ENCODE measurements at regions not wholly inside any gene's neighbourhood (a gene's known extent, or its start where the extent isn't known, plus 50 kb on each side); places are given as distances from the start of the nearest gene placed in this dataset.

- H3K9me3 ChIP-seq: no peaks in the 10 kb centered on the region
- TF ChIP-seq POLR2A (IDR thresholded peaks at IDR 0.05) (no peak), POLR2AphosphoS5 (IDR thresholded peaks at IDR 0.05) (no peak)
- TF ChIP-seq, protein P1, sequence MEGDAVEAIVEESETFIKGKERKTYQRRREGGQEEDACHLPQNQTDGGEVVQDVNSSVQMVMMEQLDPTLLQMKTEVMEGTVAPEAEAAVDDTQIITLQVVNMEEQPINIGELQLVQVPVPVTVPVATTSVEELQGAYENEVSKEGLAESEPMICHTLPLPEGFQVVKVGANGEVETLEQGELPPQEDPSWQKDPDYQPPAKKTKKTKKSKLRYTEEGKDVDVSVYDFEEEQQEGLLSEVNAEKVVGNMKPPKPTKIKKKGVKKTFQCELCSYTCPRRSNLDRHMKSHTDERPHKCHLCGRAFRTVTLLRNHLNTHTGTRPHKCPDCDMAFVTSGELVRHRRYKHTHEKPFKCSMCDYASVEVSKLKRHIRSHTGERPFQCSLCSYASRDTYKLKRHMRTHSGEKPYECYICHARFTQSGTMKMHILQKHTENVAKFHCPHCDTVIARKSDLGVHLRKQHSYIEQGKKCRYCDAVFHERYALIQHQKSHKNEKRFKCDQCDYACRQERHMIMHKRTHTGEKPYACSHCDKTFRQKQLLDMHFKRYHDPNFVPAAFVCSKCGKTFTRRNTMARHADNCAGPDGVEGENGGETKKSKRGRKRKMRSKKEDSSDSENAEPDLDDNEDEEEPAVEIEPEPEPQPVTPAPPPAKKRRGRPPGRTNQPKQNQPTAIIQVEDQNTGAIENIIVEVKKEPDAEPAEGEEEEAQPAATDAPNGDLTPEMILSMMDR (IDR thresholded peaks at IDR 0.05): no peak
- intact Hi-C loops (cut with DNase I; ENCODE audit: low total_unique reads): no loop called here
- no peak overlapping the region for H3K27ac ChIP-seq
- no peaks in the 10 kb centered on the region for H3K36me3 ChIP-seq
- DNase-seq (ENCODE audit: low spot score in 2 of 2): no peak
- no peak overlapping the region for H3K4me3 ChIP-seq
- no peaks in the 10 kb centered on the region for H3K4me1 ChIP-seq
- H3K27me3 ChIP-seq: no peaks in the 10 kb centered on the region
Measured at GRCh38 chr1:228999446-229000170, 264.3 kb downstream of the RHOU start.

GRCh38 chr1:229000187-229000586 is 264.9 kb downstream of the RHOU start:
- Histone ChIP-seq H3K4me1 (no peaks in the 10 kb centered on the region), H3K4me3 (no peak overlapping the region), H3K9me3 (no peaks in the 10 kb centered on the region), H3K27me3 (no peaks in the 10 kb centered on the region), H3K27ac (no peak overlapping the region), H3K36me3 (no peaks in the 10 kb centered on the region)
- intact Hi-C loops (cut with DNase I; ENCODE audit: low total_unique reads): no loop called here
- TF ChIP-seq POLR2A (IDR thresholded peaks at IDR 0.05): no peak
- TF ChIP-seq, protein P1 (IDR thresholded peaks at IDR 0.05): no peak
- no peak for DNase-seq (ENCODE audit: low spot score in 2 of 2)

GRCh38 chr1:229001467-229002011 is 266.3 kb downstream of the RHOU start:
- DNase-seq (ENCODE audit: low spot score in 2 of 2): no peak
- H3K4me3 ChIP-seq: no peak overlapping the region
- H3K4me1 ChIP-seq: no peaks in the 10 kb centered on the region
- H3K27me3 ChIP-seq: no peaks in the 10 kb centered on the region
- intact Hi-C loops (cut with DNase I; ENCODE audit: low total_unique reads): no loop called here
- no peaks in the 10 kb centered on the region for H3K9me3 ChIP-seq
- no peak overlapping the region for H3K27ac ChIP-seq
- no peaks in the 10 kb centered on the region for H3K36me3 ChIP-seq
- TF ChIP-seq, protein P1 (IDR thresholded peaks at IDR 0.05): no peak
- TF ChIP-seq POLR2AphosphoS5 (IDR thresholded peaks at IDR 0.05): no peak
- no peak for TF ChIP-seq POLR2A (IDR thresholded peaks at IDR 0.05)

DNA sequence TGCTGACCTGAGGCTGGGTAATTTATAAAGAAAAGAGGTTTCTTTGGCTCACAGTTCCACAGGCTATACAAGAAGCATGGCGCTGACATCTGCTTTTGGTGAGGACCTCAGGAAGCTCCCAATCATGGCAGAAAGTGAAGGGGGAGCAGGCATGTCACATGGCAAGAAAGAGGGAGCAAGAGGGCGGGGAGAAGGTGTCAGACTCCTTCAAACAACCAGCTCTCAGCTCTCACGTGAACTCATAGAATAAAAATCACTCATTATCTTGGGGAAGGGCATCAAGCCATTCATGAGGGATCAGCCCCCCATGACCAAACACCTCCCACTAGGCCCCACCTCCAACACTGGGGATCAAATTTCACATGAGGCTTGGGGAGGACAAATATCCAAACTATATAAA is 266.8 kb downstream of the RHOU start:
- Histone ChIP-seq H3K9me3 (no peaks in the 10 kb centered on the region), H3K4me1 (no peaks in the 10 kb centered on the region), H3K27me3 (no peaks in the 10 kb centered on the region), H3K27ac (no peak overlapping the region), H3K4me3 (no peak overlapping the region), H3K36me3 (no peaks in the 10 kb centered on the region)
- TF ChIP-seq, protein P1 (IDR thresholded peaks at IDR 0.05): no peak
- TF ChIP-seq POLR2AphosphoS5 (IDR thresholded peaks at IDR 0.05) (no peak), POLR2A (IDR thresholded peaks at IDR 0.05) (no peak)
- intact Hi-C loops (cut with DNase I; ENCODE audit: low total_unique reads): no loop called here
- no peak for DNase-seq (ENCODE audit: low spot score in 2 of 2)

- no peak overlapping the region for H3K27ac ChIP-seq
- no peaks in the 10 kb centered on the region for H3K4me1 ChIP-seq
- H3K9me3 ChIP-seq: no peaks in the 10 kb centered on the region
- DNase-seq (ENCODE audit: low spot score in 2 of 2): no peak
- no peaks in the 10 kb centered on the region for H3K36me3 ChIP-seq
- no peak overlapping the region for H3K4me3 ChIP-seq
- no peak for TF ChIP-seq POLR2AphosphoS5 (IDR thresholded peaks at IDR 0.05)
- TF ChIP-seq, protein P1 (IDR thresholded peaks at IDR 0.05): no peak
- TF ChIP-seq POLR2A (IDR thresholded peaks at IDR 0.05): no peak
- H3K27me3 ChIP-seq: no peaks in the 10 kb centered on the region
- intact Hi-C loops (cut with DNase I; ENCODE audit: low total_unique reads): no loop called here
Measured at GRCh38 chr1:229002451-229002960, 267.2 kb downstream of the RHOU start.

Measured in breast epithelium (tissue), 4 donors.